Gastroesophageal sphincter (tissue), 4 donors: ENCODE measurements at regions not wholly inside any gene's neighbourhood (a gene's known extent, or its start where the extent isn't known, plus 50 kb on each side); places are given as distances from the start of the nearest gene placed in this dataset.

Experiments
- ATAC-seq: fragments of 150-250 bp; one replicate; pipeline ENCODE4 v1.9.1; 2016; ENCODE audit warnings: mild to moderate bottlenecking, moderate library complexity
- H3K27ac ChIP-seq, 4 donors: fragments of 200-600 bp; sonication (generic) in 3 of 4; 1 replicate in 3 of 4; 2 replicates in 1 of 4; pipeline ENCODE4 v1.5.1; 2016 to 2019
- H3K27me3 ChIP-seq: fragments of 200-600 bp; sonication (generic); one replicate; pipeline ENCODE4 v1.5.1; 2019
- H3K36me3 ChIP-seq, 2 donors: fragments of 200-600 bp; sonication (generic); one replicate each; pipeline ENCODE4 v1.5.1; 2019; ENCODE audit warnings: control low read depth in 1 of 2
- H3K4me1 ChIP-seq, 3 donors: fragments of 200-600 bp; sonication (generic); 1 replicate in 2 of 3; 2 replicates in 1 of 3; pipeline ENCODE4 v1.5.1; 2016 to 2019; ENCODE audit warnings: control low read depth in 2 of 3
- H3K4me3 ChIP-seq, 2 donors: fragments of 200-600 bp; sonication (generic); one replicate each; pipeline ENCODE4 v1.5.1; 2019; ENCODE audit warnings: mild to moderate bottlenecking in 1 of 2, moderate library complexity in 1 of 2
- H3K9me3 ChIP-seq, 3 donors: fragments of 200-600 bp; sonication (generic); one replicate each; pipeline ENCODE4 v1.5.1; 2017 to 2019; ENCODE audit warnings: control low read depth in 2 of 3
- EP300 ChIP-seq: sonication (generic); formaldehyde crosslinking; IDR thresholded peaks from one replicate; pipeline ENCODE4 v1.6.1; 2017; ENCODE audit warnings: antibody characterized with exemption, mild to moderate bottlenecking
- POLR2A ChIP-seq, 2 donors: fragments of 450-650 bp; IDR thresholded peaks; one replicate each; pipeline ENCODE4 v1.6.1; 2017; ENCODE audit warnings: antibody characterized with exemption in 2 of 2, mild to moderate bottlenecking in 2 of 2, moderate library complexity in 1 of 2
- POLR2AphosphoS5 ChIP-seq: sonication (generic); formaldehyde crosslinking; IDR thresholded peaks from one replicate; pipeline ENCODE4 v1.6.1; 2017; ENCODE audit warnings: antibody characterized with exemption
- WGBS, 2 donors: methylation state at CpG; one replicate each; pipeline ENCODE4 v1.1.5; 2018; ENCODE audit warnings: low coverage in 1 of 2; 5-methylcytosine and 5-hydroxymethylcytosine counted together
- TF ChIP-seq, protein P1 (sequence below), 4 experiments: fragments of 200-600 bp in 2 of 4; fragments of 450-650 bp in 2 of 4; sonication (generic) in 1 of 4; IDR thresholded peaks; one replicate each; pipeline ENCODE4 v1.5.1; 2017 to 2019; ENCODE audit warnings: antibody characterized with exemption in 4 of 4, mild to moderate bottlenecking in 2 of 4, moderate library complexity in 2 of 4

DNA sequence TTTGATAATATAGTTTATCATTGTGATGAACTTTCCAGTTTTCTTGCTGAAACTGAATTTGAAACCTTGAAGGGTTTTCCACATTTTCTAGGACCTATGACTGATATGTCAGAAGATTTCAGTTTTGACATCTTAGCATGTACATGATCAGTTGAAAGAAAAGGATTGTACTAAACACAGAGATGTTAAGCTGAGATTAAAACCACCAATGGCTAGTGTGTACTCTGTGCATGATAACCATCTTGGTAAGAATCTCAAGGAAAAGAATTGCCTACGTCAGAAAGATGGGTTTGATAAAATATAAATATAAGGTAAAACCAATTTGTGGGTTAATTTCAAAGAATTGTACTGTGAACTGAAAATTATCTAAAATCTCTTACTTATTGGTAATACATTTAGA is 776.4 kb downstream of the GATA3 start:
- no peaks in the 10 kb centered on the region for H3K4me1 ChIP-seq
- no peak for ATAC-seq
- TF ChIP-seq, protein P1, sequence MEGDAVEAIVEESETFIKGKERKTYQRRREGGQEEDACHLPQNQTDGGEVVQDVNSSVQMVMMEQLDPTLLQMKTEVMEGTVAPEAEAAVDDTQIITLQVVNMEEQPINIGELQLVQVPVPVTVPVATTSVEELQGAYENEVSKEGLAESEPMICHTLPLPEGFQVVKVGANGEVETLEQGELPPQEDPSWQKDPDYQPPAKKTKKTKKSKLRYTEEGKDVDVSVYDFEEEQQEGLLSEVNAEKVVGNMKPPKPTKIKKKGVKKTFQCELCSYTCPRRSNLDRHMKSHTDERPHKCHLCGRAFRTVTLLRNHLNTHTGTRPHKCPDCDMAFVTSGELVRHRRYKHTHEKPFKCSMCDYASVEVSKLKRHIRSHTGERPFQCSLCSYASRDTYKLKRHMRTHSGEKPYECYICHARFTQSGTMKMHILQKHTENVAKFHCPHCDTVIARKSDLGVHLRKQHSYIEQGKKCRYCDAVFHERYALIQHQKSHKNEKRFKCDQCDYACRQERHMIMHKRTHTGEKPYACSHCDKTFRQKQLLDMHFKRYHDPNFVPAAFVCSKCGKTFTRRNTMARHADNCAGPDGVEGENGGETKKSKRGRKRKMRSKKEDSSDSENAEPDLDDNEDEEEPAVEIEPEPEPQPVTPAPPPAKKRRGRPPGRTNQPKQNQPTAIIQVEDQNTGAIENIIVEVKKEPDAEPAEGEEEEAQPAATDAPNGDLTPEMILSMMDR (IDR thresholded peaks at IDR 0.05), result no peak
- TF ChIP-seq POLR2A (IDR thresholded peaks at IDR 0.05), result no peak
- TF ChIP-seq EP300, result no peak
- TF ChIP-seq POLR2AphosphoS5, result no peak
- H3K36me3 ChIP-seq, result no peaks in the 10 kb centered on the region
- 63 to 71% methylated on average over 1 of the region's 1 CpG for WGBS, 2 donors
- H3K4me3 ChIP-seq, result no peak overlapping the region
- no peaks in the 10 kb centered on the region for H3K9me3 ChIP-seq
- no peaks in the 10 kb centered on the region for H3K27me3 ChIP-seq
- no peak overlapping the region for H3K27ac ChIP-seq

DNA sequence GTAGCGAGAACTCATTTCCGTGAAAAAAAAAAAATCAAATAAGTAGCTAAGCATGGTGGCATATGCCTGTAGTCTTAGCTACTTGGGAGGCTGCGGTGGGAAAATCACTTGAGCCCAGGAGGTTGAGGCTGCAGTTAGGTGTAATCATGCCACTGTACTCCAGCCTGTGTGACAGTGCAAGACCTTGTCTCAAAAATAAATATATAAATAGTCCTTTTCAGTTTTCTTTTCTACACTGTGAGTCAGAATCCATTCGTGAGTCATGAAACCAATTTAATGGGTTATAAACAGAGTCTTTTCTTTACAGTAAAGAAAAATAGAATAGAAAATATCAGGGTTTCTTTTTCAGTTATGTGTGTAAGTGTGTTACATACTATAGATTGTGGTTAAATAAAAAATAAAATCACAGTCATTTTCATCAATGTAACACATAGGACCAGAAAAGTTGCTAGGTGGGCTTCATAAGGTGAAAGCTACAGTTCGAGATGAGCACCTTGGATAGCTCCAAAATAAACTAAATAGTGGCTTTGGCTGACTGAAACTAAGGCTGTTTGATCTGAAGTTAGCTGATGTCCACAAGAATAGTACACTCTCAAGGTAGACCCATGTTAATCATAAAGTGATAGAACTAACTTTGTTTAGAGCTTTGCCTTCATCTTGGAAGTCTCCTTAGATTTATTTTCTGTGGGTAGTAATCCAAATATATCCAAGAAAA is 781.1 kb downstream of the GATA3 start:
- no peaks in the 10 kb centered on the region for H3K27me3 ChIP-seq
- no peaks in the 10 kb centered on the region for H3K4me1 ChIP-seq
- ATAC-seq, result no peak
- 68 to 76% methylated on average over 4 to 5 of the region's 5 CpGs for WGBS, 2 donors
- H3K9me3 ChIP-seq, result no peaks in the 10 kb centered on the region
- H3K4me3 ChIP-seq, result no peak overlapping the region
- H3K36me3 ChIP-seq, result no peaks in the 10 kb centered on the region
- TF ChIP-seq POLR2A (IDR thresholded peaks at IDR 0.05) (no peak), POLR2AphosphoS5 (no peak), EP300 (no peak)
- TF ChIP-seq, protein P1 (IDR thresholded peaks at IDR 0.05), result no peak
- no peak overlapping the region for H3K27ac ChIP-seq

DNA sequence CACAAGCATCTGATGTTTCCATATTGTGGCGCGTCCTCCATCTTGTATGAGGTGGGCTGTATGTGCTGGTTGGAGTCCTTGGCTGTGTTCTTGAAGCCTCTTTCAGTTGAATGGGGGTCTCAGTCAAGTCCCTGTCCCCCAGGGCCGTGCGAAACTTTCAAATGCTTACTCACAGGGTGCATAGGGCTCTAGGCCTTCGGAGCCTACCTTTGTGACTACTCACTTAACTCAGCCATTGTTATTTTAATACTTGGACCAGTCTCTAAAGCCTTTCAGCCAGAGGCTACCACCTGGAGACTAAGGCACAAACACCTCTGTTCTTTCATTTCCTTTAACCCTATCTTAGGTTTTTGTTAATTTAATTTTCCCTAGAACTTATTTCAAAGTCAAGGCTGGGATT is 785.9 kb downstream of the GATA3 start:
- TF ChIP-seq POLR2AphosphoS5, result no peak
- no peak for TF ChIP-seq POLR2A (IDR thresholded peaks at IDR 0.05)
- TF ChIP-seq, protein P1 (IDR thresholded peaks at IDR 0.05), result no peak
- no peak for TF ChIP-seq EP300
- no peaks in the 10 kb centered on the region for H3K36me3 ChIP-seq
- no peak overlapping the region for H3K4me3 ChIP-seq
- H3K4me1 ChIP-seq, result no peaks in the 10 kb centered on the region
- no peak for ATAC-seq
- H3K27me3 ChIP-seq, result no peaks in the 10 kb centered on the region
- no peak overlapping the region for H3K27ac ChIP-seq
- 70 to 74% methylated on average over 3 to 4 of the region's 5 CpGs for WGBS, 2 donors
- peaks cover 0 to 13% (median 0%) of the 10 kb centered on the region in 3 donors for H3K9me3 ChIP-seq

DNA sequence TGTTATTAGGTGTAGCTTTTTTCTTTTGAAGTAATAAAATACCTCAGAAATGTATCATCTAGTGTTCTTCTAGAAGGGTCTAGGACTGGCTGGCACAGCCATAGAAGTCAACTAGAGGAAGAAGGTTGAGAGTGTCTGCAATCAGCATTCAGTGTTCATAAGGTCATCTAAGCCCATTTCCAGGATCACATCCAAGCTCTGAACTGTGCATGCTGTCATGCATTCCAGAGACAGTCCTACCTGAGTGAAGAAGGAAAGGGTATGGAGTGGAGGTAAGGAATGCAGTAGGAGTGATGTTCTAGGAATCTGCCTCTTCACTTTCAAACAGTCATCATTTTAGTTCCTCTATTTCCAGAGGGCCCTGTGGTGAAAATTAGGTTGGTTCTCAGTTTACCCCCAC is 789.7 kb downstream of the GATA3 start:
- peaks cover 0 to 13% (median 0%) of the 10 kb centered on the region in 3 donors for H3K9me3 ChIP-seq
- no peak for ATAC-seq
- H3K27me3 ChIP-seq, result peaks cover 11% of the 10 kb centered on the region
- no peak overlapping the region for H3K4me3 ChIP-seq
- TF ChIP-seq POLR2AphosphoS5 (no peak), POLR2A (IDR thresholded peaks at IDR 0.05) (no peak), EP300 (no peak)
- TF ChIP-seq, protein P1 (IDR thresholded peaks at IDR 0.05), result no peak
- H3K27ac ChIP-seq, result no peak overlapping the region
- no peaks in the 10 kb centered on the region for H3K4me1 ChIP-seq
- no peaks in the 10 kb centered on the region for H3K36me3 ChIP-seq

DNA sequence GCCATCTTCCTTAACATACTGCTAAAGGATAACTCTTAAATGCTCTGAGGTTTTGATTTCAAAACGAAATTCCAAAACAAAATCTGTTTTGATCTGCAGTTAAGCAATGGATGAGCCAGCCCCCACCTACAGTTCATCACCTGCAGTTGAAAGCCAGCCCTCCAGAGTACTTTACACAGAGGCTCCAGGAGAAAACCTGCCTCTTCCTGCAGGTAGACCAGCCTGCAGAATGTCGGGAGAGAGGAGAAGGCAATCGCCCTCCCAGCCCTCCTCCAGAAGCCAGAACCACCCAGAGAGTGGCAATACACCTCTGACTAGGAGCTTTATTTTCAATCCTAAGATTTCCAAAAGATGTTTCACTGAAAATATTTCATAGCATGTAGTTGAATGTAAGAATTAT is 798.1 kb downstream of the GATA3 start:
- no peaks in the 10 kb centered on the region for H3K9me3 ChIP-seq
- no peaks in the 10 kb centered on the region for H3K4me1 ChIP-seq
- no peak overlapping the region for H3K4me3 ChIP-seq
- peaks cover under 1% of the 10 kb centered on the region for H3K27me3 ChIP-seq
- H3K36me3 ChIP-seq, result no peaks in the 10 kb centered on the region
- no peak overlapping the region for H3K27ac ChIP-seq
- no peak for ATAC-seq
- TF ChIP-seq EP300 (no peak), POLR2A (IDR thresholded peaks at IDR 0.05) (no peak), POLR2AphosphoS5 (no peak)
- TF ChIP-seq, protein P1 (IDR thresholded peaks at IDR 0.05), result no peak
- 40 to 66% methylated on average over 1 to 3 of the region's 3 CpGs for WGBS, 2 donors
